Adrenal gland (tissue), 5 donors: ENCODE measurements at regions not wholly inside any gene's neighbourhood (a gene's known extent, or its start where the extent isn't known, plus 50 kb on each side); places are given as distances from the start of the nearest gene placed in this dataset.

Source experiments
- POLR2A ChIP-seq, 2 donors: fragments of 450-650 bp; IDR thresholded peaks; one replicate each; pipeline ENCODE4 v1.6.1; 2017; ENCODE audit warnings: antibody characterized with exemption in 2 of 2, mild to moderate bottlenecking in 2 of 2, moderate library complexity in 1 of 2
- TF ChIP-seq, protein P1 (sequence below), 6 experiments: fragments of 450-650 bp in 4 of 6; fragments of 200-600 bp in 2 of 6; sonication (generic) in 1 of 6; IDR thresholded peaks; 1 replicate in 5 of 6; 2 replicates in 1 of 6; pipeline versions ENCODE4 v1.5.1 to v1.8.0; 2016 to 2021; ENCODE audit warnings: antibody characterized with exemption in 6 of 6, mild to moderate bottlenecking in 2 of 6, moderate library complexity in 1 of 6
- donor health status: DM: no; HTN: no; CAD: no.

DNA sequence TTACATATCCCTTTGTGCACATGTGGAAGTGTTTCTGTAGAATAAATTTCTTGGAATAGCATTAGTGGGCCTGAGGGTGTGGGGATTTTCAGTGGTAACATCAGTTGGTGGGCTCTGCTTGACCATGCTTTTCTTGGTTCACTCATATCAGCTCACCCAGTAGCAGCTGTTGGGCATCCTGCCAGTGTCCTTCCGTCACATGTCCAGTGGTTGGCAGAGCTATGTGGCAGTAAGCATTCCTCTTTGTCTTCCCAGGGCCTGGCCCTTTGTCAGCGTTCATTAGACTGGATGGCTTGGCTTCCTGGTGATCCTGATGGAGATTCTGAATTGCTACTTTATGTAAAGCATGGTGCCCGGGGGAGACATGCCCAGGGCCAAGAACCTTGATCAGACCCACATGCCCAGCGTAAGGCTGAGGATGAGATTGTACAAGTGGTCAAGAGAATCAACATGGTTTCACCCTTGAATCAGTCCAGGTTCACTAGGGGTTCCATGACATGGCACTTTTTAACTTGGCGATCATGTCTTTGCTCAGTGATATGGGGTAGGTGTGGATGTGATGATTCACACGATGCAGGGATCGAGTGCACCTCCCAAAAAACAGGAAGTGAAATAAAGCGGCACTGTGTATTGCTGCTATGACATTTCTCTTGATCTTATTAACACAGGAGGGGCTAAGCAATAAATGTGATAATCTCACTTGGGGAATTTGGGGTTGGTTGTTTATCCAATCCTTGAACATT lies 72.1 kb upstream of the IGFBP7 start:
- TF ChIP-seq, protein P1, sequence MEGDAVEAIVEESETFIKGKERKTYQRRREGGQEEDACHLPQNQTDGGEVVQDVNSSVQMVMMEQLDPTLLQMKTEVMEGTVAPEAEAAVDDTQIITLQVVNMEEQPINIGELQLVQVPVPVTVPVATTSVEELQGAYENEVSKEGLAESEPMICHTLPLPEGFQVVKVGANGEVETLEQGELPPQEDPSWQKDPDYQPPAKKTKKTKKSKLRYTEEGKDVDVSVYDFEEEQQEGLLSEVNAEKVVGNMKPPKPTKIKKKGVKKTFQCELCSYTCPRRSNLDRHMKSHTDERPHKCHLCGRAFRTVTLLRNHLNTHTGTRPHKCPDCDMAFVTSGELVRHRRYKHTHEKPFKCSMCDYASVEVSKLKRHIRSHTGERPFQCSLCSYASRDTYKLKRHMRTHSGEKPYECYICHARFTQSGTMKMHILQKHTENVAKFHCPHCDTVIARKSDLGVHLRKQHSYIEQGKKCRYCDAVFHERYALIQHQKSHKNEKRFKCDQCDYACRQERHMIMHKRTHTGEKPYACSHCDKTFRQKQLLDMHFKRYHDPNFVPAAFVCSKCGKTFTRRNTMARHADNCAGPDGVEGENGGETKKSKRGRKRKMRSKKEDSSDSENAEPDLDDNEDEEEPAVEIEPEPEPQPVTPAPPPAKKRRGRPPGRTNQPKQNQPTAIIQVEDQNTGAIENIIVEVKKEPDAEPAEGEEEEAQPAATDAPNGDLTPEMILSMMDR (IDR thresholded peaks at IDR 0.05): no peak
- TF ChIP-seq POLR2A (IDR thresholded peaks at IDR 0.05): no peak
